Fibroblast of mammary gland (primary cell): ENCODE measurements at regions not wholly inside any gene's neighbourhood (a gene's known extent, or its start where the extent isn't known, plus 50 kb on each side); places are given as distances from the start of the nearest gene placed in this dataset.
A peak's percentile ranks its signal among the peaks of the same experiment; 100 is the strongest.

ENCODE experiments used
- DNase-seq: peaks from one replicate; pipeline ENCODE4 v3.0.0-alpha.2; 2010; ENCODE audit warnings: low read depth
- H3K4me3 ChIP-seq: 2 replicates; pipeline ENCODE4 v1.5.1; 2011; ENCODE audit warnings: low read depth, mild to moderate bottlenecking, low read length, moderate library complexity; ENCODE audit not compliant: control insufficient read depth
- CTCF ChIP-seq: conservative IDR thresholded peaks from 2 replicates; pipeline ENCODE4 v1.5.1; 2011; ENCODE audit warnings: low read depth, low read length, inconsistent platforms; ENCODE audit not compliant: control insufficient read depth, insufficient read depth

- no peak overlapping the region for H3K4me3 ChIP-seq
- TF ChIP-seq CTCF = no peak
- DNase-seq = peak; percentile 43
Measured at GRCh38 chr13:44263751-44264620, 109.6 kb upstream of the SERP2 start.

- H3K4me3 ChIP-seq = no peak overlapping the region
- no peak for TF ChIP-seq CTCF
- DNase-seq = no peak
Measured at GRCh38 chr13:44266305-44266704, 107.3 kb upstream of the SERP2 start.

GRCh38 chr13:44266772-44267171 is 106.9 kb upstream of the SERP2 start:
- no peak overlapping the region for H3K4me3 ChIP-seq
- no peak for TF ChIP-seq CTCF
- DNase-seq = no peak

- no peak overlapping the region for H3K4me3 ChIP-seq
- TF ChIP-seq CTCF = no peak
- no peak for DNase-seq
Measured at GRCh38 chr13:44267203-44267602, 106.4 kb upstream of the SERP2 start.

GRCh38 chr13:44267980-44268379 is 105.6 kb upstream of the SERP2 start:
- DNase-seq = peak; percentile 62
- no peak overlapping the region for H3K4me3 ChIP-seq
- TF ChIP-seq CTCF = no peak

GRCh38 chr13:44268980-44269379 is 104.6 kb upstream of the SERP2 start:
- no peak for TF ChIP-seq CTCF
- DNase-seq = no peak

More at GRCh38 chr13:44268980-44269379, 104.6 kb upstream of the SERP2 start:
- no peak overlapping the region for H3K4me3 ChIP-seq
